Fibroblast of the aortic adventitia (primary cell): ENCODE measurements at regions not wholly inside any gene's neighbourhood (a gene's known extent, or its start where the extent isn't known, plus 50 kb on each side); places are given as distances from the start of the nearest gene placed in this dataset.

Experiments
- DNase-seq: peaks from one replicate; pipeline ENCODE4 v3.0.0-alpha.2; 2010; ENCODE audit warnings: low read depth
- H3K4me3 ChIP-seq: 2 replicates; pipeline ENCODE4 v1.5.1; 2011; ENCODE audit warnings: low read depth, mild to moderate bottlenecking, control low read depth, low read length, moderate library complexity
- TF ChIP-seq, protein P1 (sequence below): IDR thresholded peaks from 2 replicates; pipeline ENCODE4 v1.5.1; 2011; ENCODE audit warnings: mild to moderate bottlenecking, low read length, control low read depth, inconsistent platforms; ENCODE audit not compliant: insufficient read depth

GRCh38 chr13:103371271-103371670 lies 305.1 kb upstream of the SLC10A2 start:
- DNase-seq: no peak
- TF ChIP-seq, protein P1, sequence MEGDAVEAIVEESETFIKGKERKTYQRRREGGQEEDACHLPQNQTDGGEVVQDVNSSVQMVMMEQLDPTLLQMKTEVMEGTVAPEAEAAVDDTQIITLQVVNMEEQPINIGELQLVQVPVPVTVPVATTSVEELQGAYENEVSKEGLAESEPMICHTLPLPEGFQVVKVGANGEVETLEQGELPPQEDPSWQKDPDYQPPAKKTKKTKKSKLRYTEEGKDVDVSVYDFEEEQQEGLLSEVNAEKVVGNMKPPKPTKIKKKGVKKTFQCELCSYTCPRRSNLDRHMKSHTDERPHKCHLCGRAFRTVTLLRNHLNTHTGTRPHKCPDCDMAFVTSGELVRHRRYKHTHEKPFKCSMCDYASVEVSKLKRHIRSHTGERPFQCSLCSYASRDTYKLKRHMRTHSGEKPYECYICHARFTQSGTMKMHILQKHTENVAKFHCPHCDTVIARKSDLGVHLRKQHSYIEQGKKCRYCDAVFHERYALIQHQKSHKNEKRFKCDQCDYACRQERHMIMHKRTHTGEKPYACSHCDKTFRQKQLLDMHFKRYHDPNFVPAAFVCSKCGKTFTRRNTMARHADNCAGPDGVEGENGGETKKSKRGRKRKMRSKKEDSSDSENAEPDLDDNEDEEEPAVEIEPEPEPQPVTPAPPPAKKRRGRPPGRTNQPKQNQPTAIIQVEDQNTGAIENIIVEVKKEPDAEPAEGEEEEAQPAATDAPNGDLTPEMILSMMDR: no peak
- H3K4me3 ChIP-seq: no peak overlapping the region

DNA sequence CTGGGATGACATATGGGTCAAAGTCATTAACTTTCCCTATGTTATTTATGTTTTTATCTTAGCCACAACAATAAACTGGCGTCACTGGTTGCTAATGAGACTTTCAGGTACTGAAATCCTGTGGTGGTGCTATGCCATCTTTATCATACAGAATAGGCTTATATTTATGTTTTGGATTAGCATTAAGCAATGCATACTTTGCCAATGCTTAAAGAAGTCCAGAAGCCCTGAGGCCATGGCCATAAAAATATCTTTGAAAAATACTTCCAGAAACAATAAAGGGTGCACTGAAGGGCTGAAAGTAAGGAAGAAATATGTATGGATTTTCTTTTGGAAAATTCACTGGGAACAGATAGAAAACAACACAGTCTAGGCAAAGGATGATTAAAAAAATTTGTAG lies 304.6 kb upstream of the SLC10A2 start:
- no peak for DNase-seq
- H3K4me3 ChIP-seq: no peak overlapping the region
- TF ChIP-seq, protein P1: no peak

DNA sequence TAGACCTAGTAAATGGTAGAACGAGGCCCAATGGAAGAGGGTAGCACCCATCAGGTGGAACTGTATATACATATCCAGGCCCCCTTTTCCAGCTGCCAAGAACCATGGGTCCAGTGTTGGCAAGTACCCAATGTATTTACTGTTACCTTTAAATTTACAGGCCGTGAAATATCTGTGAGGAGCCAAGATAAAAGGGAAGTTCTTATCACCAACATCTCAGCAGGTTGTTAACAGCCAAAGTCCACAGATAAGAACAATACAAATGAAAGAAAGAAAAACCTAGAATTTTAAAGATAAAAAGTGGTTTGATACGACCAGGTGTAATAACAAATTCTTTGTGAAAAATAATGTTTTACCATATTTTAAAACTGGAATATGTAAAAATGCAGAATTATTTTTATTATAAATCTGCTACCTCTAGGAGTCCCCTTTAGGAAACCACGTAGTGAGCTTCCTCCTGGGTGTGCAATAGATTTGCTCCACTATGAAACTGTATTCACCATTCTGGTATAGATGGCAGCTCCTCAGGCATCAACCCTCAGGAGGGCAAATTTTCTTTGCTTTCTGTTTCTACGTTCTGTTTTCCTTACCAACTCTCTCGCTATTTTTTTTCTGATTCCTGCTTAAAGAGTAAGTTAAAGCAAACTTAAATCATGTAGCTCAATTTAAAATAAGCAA lies 292.2 kb upstream of the SLC10A2 start:
- H3K4me3 ChIP-seq: no peak overlapping the region

GRCh38 chr13:103356226-103356864 lies 290.1 kb upstream of the SLC10A2 start:
- DNase-seq: no peak
- H3K4me3 ChIP-seq: no peak overlapping the region
- TF ChIP-seq, protein P1: no peak

More for the DNA sequence above, 292.2 kb upstream of the SLC10A2 start:
- no peak for DNase-seq
- TF ChIP-seq, protein P1: no peak

DNA sequence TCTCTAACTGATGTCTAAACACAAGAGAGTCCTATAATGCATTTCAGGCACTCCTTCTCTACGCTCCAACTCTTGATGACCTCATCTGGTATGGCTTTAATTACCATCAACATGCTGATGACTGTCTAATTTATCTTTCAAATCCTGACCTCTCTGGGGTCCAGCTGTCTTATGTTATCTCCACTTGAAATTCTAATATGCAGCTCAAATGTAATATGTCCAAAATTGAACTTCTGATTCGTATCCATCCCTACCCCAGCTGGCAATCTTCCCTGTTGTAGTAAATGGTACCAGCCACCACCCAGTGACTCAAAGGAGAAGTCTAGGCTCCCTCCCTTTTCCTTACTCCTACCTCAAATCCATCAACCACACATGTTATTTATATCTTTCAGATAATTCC lies 288.0 kb upstream of the SLC10A2 start:
- no peak overlapping the region for H3K4me3 ChIP-seq
- TF ChIP-seq, protein P1: no peak
- peak; percentile 34 for DNase-seq

DNA sequence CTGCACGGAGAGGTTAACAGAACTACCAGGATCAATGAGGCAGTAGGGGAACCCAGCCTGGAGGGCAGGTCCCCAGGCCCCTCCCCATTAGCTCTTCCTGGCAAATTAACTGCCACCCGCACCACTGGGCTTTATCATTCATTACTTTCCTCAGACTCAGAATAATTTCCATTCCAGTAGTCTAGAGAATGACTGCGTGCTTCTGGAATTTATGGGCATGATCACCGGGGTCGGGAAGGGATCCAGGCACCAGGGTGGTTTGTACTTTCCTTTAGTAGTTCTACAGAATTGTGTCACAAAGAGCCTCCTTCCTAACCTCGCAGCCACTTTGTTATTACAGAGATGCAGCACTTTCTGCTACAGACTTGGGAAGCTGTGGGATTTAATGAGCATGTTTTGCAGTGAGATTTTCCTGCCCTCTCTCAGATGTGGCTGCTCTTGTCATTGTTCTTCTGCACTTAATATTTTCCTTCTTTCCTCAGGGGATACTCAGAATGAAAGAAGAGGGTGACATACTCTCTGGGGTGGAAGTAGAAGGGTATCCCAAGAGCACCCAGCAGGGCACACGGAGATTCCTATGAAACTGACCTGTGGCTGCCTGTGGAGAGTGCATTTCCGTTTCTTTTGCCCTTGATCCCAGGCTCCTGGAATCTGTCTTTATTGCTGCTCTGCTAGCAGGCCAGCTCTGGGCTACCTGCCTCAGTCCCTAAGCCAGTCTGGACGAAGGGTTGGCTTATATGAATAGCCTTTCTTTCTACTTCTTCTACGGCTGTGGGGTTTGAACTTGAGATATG lies 285.0 kb upstream of the SLC10A2 start:
- TF ChIP-seq, protein P1: no peak
- DNase-seq: peak; percentile 32
- H3K4me3 ChIP-seq: no peak overlapping the region
